ENCODE measurements at regions not wholly inside any gene's neighbourhood (a gene's known extent, or its start where the extent isn't known, plus 50 kb on each side); places are given as distances from the start of the nearest gene placed in this dataset.

DNA sequence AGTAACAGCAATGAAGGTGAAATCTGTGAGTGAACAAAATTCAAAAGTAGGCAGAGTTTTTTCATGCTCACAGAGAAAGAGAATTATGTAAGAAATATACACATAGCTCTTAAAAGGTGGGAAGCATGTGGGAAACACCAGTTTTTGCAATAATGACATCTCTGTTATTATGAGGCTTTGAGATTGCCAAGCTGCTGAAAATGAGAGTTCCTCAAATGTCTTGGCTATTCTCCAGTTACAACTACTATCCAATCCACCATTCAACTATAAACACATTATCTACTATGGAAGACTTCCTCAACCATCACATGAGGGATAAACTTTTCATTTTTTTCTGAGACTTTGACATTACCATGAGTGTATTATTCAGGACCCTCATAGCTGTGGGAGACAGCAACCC, 420.8 kb upstream of the ACTBL2 start:
- no peak for TF ChIP-seq EZH2 (IDR thresholded peaks at IDR 0.05; ENCODE audit: borderline replicate concordance, insufficient read depth, low read depth, low read length, poor library complexity, severe bottlenecking)
- TF ChIP-seq, protein P1, sequence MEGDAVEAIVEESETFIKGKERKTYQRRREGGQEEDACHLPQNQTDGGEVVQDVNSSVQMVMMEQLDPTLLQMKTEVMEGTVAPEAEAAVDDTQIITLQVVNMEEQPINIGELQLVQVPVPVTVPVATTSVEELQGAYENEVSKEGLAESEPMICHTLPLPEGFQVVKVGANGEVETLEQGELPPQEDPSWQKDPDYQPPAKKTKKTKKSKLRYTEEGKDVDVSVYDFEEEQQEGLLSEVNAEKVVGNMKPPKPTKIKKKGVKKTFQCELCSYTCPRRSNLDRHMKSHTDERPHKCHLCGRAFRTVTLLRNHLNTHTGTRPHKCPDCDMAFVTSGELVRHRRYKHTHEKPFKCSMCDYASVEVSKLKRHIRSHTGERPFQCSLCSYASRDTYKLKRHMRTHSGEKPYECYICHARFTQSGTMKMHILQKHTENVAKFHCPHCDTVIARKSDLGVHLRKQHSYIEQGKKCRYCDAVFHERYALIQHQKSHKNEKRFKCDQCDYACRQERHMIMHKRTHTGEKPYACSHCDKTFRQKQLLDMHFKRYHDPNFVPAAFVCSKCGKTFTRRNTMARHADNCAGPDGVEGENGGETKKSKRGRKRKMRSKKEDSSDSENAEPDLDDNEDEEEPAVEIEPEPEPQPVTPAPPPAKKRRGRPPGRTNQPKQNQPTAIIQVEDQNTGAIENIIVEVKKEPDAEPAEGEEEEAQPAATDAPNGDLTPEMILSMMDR (IDR thresholded peaks at IDR 0.05), result no peak
- Mint-ChIP-seq H3K9me3 (ENCODE audit: insufficient read depth) (no peaks in the 10 kb centered on the region), H3K4me3 (no peak overlapping the region), H3K27me3 (no peaks in the 10 kb centered on the region), H3K27ac (no peak overlapping the region), H3K4me1 (no peaks in the 10 kb centered on the region)
- Histone ChIP-seq H3K9ac (ENCODE audit: low read length) (no peak overlapping the region), H2AFZ (ENCODE audit: insufficient read depth, low read depth, low read length, poor library complexity, severe bottlenecking) (no peak overlapping the region), H3K4me2 (replicated peaks; ENCODE audit: low read depth, low read length, poor library complexity, severe bottlenecking) (no peak overlapping the region), H3K27ac (ENCODE audit: low read length in 2 of 2) (no peak overlapping the region), H3K36me3 (replicated peaks in 1 of 2; ENCODE audit: control extremely low read depth in 1 of 2, control insufficient read depth in 1 of 2, extremely low read depth in 1 of 2, insufficient read depth in 2 of 2, low read length in 1 of 2) (no peaks in the 10 kb centered on the region), H3K9me3 (ENCODE audit: control extremely low read depth in 1 of 3, control insufficient read depth in 2 of 3, insufficient read depth in 1 of 3, low read length in 2 of 3) (no peaks in the 10 kb centered on the region), H3K4me1 (ENCODE audit: control insufficient read depth in 2 of 2, insufficient read depth in 2 of 2, low read length in 2 of 2) (no peaks in the 10 kb centered on the region), H3K79me2 (ENCODE audit: control insufficient read depth, insufficient read depth, low read length) (no peaks in the 10 kb centered on the region), H3K4me3 (ENCODE audit: control extremely low read depth in 1 of 5, extremely low read depth in 1 of 5, insufficient read depth in 1 of 5, low read depth in 2 of 5, low read length in 4 of 5) (no peak overlapping the region), H4K20me1 (ENCODE audit: control insufficient read depth, insufficient read depth, low read length, poor library complexity, severe bottlenecking) (no peaks in the 10 kb centered on the region), H3K27me3 (replicated peaks in 1 of 4; ENCODE audit: control extremely low read depth in 1 of 4, control insufficient read depth in 3 of 4, insufficient read depth in 4 of 4, low read length in 3 of 4) (peaks cover 0 to 2% (median 0%) of the 10 kb centered on the region in 4 experiments)
- ATAC-seq (ENCODE audit: low read depth) (no peak), DNase-seq (no peak)
- intact Hi-C loops (cut with micrococcal nuclease), result no loop called here
- POLR2A ChIA-PET, result no interaction called here
- CTCF ChIA-PET, result no interaction called here

DNA sequence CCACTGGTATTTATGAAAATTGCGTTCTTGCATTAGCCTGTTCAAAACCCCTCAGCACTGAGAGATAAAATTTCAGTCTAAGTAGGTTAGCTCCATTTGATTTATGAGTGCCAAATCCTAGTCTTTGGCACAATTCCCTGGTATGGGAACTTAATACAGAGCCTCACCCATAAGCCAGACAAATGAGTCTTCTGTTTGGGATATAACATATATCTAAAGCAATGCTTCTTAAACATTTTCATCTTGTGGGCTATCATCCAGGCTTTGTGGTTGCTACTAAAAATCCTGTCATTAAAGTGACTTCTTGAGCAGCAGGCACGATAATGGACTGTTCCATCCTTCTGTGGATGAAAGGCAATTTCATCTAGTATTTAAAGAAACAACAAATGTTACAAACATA, 419.5 kb upstream of the ACTBL2 start:
- no peak overlapping the region for H3K27ac ChIP-seq (ENCODE audit: low read length in 2 of 2)
- H3K27me3 ChIP-seq (replicated peaks in 1 of 4; ENCODE audit: control extremely low read depth in 1 of 4, control insufficient read depth in 3 of 4, insufficient read depth in 4 of 4, low read length in 3 of 4), result peaks cover 0 to 2% (median 0%) of the 10 kb centered on the region in 4 experiments
- ChIA-PET POLR2A (no interaction called here), CTCF (no interaction called here)
- no peaks in the 10 kb centered on the region for H4K20me1 ChIP-seq (ENCODE audit: control insufficient read depth, insufficient read depth, low read length, poor library complexity, severe bottlenecking)
- H3K27me3 Mint-ChIP-seq, result no peaks in the 10 kb centered on the region
- H3K4me1 Mint-ChIP-seq, result no peaks in the 10 kb centered on the region
- H3K9me3 Mint-ChIP-seq (ENCODE audit: insufficient read depth), result no peaks in the 10 kb centered on the region
- intact Hi-C loops (cut with micrococcal nuclease), result no loop called here
- H3K27ac Mint-ChIP-seq, result no peak overlapping the region
- ATAC-seq (ENCODE audit: low read depth) (no peak), DNase-seq (no peak)
- H3K4me3 ChIP-seq (ENCODE audit: control extremely low read depth in 1 of 5, extremely low read depth in 1 of 5, insufficient read depth in 1 of 5, low read depth in 2 of 5, low read length in 4 of 5), result no peak overlapping the region
- WGBS (ENCODE audit: insufficient coverage), result no CpG with 5 or more reads among the region's 2 CpGs
- H3K9me3 ChIP-seq (ENCODE audit: control extremely low read depth in 1 of 3, control insufficient read depth in 2 of 3, insufficient read depth in 1 of 3, low read length in 2 of 3), result no peaks in the 10 kb centered on the region
- H2AFZ ChIP-seq (ENCODE audit: insufficient read depth, low read depth, low read length, poor library complexity, severe bottlenecking), result no peak overlapping the region
- TF ChIP-seq, protein P1 (IDR thresholded peaks at IDR 0.05), result no peak
- no peak for TF ChIP-seq EZH2 (IDR thresholded peaks at IDR 0.05; ENCODE audit: borderline replicate concordance, insufficient read depth, low read depth, low read length, poor library complexity, severe bottlenecking)
- H3K4me3 Mint-ChIP-seq, result no peak overlapping the region
- no peaks in the 10 kb centered on the region for H3K36me3 ChIP-seq (replicated peaks in 1 of 2; ENCODE audit: control extremely low read depth in 1 of 2, control insufficient read depth in 1 of 2, extremely low read depth in 1 of 2, insufficient read depth in 2 of 2, low read length in 1 of 2)
- H3K79me2 ChIP-seq (ENCODE audit: control insufficient read depth, insufficient read depth, low read length), result no peaks in the 10 kb centered on the region
- no peak overlapping the region for H3K9ac ChIP-seq (ENCODE audit: low read length)
- no peaks in the 10 kb centered on the region for H3K4me1 ChIP-seq (ENCODE audit: control insufficient read depth in 2 of 2, insufficient read depth in 2 of 2, low read length in 2 of 2)
- H3K4me2 ChIP-seq (replicated peaks; ENCODE audit: low read depth, low read length, poor library complexity, severe bottlenecking), result no peak overlapping the region
